GM18502 (cell line): ENCODE measurements at regions not wholly inside any gene's neighbourhood (a gene's known extent, or its start where the extent isn't known, plus 50 kb on each side); places are given as distances from the start of the nearest gene placed in this dataset.
"Not testable (repeated sequence)": the region's sequence is repeated elsewhere in the genome, so short reads cannot be mapped to it uniquely, and the experiment has no call there.

ENCODE experiments used
- ATAC-seq: cut with Tn5 transposase; IDR thresholded peaks from one replicate; pipeline ENCODE4 v1.9.1; 2021; ENCODE audit warnings: mild to moderate bottlenecking; ENCODE audit not compliant: unreplicated experiment, poor library complexity

DNA sequence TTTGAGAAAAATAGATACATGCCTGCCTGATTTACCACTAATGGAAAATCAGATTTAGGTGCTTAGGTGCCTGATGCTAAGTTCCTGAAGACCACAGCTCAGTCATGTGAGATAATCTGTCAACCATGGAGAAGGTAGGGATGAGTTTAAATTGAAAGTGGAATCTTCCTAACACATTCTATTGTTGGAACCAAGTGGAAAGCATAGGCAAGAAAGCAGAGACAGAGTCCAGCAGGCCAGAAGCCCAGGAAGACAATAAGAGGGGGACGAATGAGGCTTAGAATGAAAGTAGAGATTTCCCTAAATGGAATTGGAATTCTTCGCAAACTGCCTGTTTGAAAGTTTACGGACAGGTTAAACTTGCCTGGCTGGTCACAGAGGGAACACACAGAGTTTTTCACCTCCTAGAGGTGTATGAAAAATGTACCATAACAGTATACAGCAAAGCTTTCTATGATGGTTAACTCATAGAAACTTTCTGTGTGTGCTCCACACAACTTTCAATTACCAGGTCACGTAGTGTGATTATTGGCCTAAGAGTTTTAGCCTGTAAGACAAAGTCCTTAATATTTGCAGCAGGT, 453.8 kb upstream of the KCNMB2 start:
- no peak for ATAC-seq

DNA sequence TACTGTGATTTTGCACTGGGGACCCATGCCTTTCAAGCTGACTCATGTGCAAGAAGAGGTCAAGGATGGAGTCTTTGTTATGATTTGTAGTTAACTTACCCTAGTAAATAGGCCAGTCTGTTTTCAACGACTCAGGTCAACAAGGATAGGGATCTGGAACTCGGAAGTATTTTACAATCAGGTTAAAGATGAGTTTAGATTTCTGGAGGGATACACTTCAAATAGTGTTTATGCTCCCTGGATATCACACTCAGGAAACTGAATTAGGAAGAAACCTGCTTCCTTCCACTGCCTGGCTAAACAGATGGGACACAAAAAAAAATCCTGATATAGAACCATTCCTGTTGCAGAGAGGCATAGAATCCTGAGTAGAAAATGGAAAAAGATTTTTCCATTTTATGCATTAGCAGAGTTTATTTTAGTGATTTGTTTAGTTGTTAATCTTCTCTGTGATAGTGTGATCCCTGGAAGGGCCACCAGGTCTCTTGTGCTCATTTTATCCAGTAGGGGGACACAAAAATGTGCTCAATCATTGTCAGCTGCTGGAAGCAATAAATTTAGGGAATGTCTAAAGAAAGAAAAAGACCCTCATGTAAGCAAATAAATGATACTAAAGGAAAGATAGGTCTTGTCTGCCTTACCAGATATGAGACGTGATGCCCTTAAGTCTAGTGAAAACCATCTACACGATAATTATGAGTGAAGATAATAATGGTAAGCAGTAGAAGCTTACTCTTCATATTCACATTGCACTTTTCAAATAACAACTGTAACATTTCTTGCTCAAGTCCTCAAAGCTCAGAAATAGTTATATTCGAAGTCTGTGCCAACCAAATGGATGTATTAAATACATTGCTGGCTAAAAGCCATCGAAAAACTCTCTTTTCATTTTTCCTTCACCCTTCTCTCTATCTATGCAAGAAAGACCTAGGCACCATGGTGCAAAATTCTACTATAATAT, 452.1 kb upstream of the KCNMB2 start:
- ATAC-seq: no peak

DNA sequence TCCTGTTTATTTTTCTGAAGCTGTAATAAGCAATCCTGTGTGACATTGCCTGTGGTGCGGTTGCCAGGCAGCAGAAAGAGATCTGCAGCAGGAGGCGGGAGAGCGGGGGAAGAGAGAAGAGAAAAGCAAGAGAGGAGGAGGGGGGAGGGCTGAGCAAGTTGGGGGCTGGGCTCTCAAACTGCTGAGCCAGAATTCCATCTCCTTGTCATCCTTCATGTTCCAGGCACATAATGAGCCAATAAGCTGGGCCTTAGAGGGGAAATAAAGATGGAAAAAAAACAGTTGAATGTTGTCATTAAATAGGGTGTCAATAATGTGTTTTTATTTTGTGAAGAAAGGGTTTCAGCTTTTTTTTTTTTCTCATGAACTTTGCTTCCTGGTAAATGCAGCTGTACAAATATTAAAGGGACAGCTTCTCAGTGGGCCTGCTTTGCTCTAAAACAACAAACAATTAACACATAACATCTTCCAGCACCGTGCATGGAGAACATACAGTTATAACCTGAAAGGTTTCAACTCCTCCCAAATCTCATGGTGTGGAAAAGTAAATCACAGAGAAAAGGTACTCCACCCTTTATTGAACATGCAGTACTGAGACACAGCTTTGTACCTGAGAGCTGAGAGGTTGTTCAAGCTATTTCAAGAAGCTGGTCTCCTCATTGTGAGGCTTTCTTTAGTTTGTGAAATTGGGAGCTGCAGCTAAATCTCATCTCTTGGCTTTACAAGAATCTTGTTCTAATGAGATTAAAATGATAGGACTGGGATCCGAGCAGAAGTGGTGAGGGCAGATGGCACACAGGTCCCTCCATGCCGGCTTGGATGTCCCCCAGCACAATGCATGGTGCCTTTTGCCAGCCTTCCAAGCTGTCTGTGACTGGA, 451.1 kb upstream of the KCNMB2 start:
- ATAC-seq: no peak

DNA sequence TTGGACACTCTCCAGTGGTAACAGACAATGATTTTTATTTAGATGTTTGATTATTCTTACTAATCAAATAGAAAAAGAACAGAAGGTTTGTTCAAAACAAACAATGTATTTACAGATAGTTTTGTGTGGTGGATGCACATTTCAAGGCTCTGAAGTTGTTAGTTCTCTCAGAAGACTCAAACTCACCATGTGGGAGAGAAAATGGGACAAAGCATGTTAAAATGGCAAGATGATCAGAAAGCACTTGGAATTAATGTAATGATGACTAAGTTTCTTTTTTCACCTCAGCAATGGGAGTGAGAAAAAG, 450.5 kb upstream of the KCNMB2 start:
- ATAC-seq: no peak

DNA sequence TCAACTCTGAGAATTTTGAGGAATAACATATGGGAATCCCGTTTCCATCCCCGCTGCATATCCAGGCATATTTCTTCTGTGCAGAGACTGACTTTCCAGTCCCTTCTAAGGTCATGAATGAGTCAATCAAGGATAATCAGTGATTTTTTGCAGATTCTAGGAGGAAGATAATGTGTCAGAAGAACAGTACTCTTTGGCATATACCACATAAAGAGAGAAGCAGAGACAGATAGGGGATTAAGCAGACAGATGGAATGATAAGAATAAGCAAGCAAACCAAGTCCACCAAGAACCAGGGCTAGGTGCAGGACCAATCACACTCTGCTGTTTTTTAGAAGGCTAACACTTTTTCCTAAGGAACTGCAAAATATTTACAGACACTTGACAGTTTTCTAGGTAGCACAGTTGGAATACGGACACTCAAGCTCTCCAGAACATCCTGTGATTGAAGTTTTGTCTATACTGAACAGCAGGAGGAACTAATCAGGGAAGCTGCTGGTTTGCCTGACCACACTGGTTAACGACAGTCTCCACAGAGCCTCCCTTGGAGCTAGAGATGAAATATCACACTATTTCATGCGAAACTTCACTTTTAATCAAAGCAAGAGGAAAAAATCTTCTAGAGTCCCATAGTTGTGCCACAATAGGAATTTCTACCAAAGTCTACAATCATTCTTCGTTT, 450.0 kb upstream of the KCNMB2 start:
- no peak for ATAC-seq

DNA sequence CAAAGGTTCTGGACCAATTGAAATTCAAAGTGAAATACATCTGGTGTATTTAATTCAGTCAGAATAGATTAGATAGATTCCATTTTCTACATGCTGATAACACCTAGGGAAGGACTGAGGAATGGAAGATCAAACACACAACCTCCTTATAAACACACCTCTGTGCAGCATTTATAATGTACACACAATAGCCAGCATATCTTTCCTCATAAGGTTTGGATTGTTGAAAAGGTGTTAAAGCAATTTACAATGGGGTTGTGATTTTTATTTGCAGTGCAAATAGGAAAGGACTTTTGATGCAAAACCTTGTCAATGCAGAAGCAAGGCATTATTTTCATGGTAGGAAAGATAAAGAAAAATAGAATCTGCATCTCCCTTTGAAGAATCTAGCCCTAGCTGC, 448.9 kb upstream of the KCNMB2 start:
- ATAC-seq: no peak

DNA sequence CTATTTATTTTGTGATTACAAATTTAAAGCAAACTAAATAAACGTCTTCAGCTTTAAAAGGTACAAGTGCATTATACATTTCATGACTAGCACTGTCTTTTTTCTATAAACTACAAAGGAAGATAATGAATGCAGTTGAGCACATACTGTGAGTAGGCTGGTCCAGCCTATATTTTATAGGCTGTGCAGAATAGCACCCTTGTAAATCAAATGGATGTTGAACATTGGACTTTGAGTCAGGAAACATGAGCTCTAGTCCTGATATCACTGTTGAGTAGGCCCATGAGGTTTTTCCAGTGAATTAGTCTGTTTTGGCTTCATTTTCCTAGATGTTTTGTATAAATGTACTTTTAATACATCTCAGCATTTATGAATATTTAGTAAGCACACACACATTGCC, 447.3 kb upstream of the KCNMB2 start:
- ATAC-seq: no peak

DNA sequence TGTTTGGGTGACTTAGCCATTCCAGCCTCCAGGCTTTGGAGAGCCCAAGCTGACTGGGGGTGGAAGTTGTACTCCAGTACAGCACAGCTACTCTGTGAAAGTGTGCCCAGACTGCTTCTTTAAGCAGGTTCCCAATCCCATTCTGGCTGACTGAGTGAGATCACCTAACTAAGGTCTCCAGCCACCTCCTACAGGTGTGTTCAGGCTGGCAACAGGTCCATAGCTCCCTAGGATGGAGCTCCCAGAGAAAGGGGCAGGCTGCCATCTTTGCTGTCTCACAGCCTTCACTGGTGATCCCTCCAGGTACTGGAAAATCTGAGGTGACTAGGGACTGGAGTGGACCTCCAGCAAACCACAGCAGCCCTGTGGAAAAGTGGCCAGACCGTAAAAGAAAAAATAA, 445.3 kb upstream of the KCNMB2 start:
- no peak for ATAC-seq

DNA sequence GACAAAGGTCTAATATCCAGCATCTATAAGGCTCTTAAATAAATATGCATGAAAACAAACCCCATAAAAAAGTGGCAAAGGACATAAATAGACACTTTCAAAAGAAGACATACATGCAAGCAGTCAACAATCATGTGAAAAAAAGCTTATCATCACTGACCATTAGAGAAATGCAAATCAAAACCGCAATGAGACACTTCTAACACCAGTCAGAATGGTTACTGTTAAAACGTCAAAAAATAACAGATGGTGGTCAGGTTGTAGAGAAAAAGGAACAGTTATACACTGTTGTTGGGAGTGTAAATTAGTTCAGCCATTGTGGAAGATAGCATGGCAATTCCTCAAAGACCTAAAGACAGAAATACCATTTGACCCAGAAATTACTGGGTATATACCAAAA, 440.7 kb upstream of the KCNMB2 start:
- no peak for ATAC-seq

DNA sequence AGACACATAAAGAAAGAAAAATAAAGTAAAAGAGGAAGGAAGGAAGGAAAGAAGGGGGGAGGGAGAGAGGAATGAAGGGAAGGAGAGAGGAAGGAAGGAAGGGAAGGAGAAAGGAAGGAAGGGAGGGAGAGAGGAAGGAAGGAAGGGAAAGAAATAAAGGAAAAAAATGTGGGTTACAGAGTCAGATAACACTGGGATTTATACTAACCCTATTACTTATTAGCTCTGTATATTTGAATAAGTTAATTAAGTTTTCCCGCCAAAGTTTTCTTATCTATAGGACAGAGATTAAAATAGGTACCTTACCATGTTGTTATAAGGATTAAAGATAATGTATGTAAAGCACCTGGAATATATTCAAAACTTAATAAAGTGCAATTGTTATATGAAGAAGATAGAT, 439.3 kb upstream of the KCNMB2 start:
- ATAC-seq: no peak

DNA sequence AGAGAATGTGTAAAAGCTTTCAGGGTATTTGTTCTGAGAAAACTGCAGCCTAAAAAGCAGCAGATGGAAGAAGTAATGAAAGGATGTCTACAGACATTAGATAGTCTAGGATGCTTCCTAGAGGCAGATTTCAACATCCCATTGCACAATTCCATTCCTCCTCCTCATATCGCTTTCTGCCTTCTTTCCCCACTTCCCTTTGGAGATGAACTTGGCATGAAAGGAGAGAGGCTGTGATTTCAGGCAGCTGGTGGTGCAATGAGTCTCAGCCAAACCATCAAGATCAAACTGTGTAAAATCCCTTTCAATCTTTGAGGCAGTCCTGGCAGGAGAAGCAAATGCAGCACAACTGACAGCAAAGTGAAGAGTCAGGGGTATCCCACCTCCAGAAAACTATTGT, 438.7 kb upstream of the KCNMB2 start:
- ATAC-seq: no peak

DNA sequence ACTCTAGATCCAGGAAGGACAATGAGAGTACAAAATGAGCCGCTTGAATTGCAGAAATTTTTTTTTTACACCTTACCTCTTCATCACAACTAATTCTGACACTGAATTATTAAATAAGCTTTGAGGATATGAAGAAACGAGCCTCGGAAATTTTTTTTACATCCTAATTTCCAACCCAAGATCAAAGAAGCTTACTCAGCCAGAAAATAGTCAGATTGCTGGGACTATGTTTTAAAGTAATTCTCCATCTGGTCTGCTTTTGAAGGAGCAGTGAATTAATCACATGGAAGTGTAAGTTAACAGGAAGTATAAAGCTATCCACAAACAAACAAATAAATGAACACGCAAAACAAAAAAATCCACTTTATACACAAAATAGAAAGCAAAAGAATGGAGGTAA, 437.0 kb upstream of the KCNMB2 start:
- no peak for ATAC-seq

DNA sequence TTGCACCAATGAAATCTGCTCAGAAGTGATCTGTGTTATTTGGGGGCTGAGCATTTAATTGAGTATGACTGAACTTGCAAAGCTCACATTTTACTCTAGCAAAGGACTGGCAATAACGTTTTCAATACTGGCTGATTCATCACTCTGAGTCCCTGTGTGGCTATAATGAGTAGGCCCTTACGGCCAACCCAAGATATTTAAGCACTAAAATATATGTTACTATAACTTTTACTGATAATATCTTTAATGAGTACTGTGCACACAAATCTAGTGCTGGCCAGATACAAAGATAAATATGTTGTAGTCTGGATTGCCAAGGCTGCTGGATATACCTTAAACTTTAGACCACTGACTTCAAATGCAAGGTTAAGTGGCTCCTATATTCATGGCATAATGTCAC, 436.4 kb upstream of the KCNMB2 start:
- ATAC-seq: no peak

DNA sequence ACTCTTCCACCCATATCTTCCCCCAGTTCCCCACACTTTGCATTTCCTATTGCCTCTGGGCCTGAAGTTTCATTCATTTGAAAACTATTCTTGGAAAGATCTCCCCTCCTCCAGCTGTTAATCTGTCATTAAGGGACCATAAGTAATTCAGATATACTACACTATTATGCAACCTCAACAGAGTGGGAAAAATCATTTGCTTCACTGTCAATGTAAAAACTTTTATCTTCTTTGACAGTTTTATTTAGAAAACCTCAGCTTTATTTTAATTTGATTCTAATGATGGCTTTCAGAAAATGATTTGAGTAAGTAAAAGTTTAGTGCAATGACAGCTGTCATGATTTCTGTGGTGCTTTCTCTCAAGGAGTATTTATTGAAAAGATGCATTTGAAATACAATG, 435.3 kb upstream of the KCNMB2 start:
- no peak for ATAC-seq

DNA sequence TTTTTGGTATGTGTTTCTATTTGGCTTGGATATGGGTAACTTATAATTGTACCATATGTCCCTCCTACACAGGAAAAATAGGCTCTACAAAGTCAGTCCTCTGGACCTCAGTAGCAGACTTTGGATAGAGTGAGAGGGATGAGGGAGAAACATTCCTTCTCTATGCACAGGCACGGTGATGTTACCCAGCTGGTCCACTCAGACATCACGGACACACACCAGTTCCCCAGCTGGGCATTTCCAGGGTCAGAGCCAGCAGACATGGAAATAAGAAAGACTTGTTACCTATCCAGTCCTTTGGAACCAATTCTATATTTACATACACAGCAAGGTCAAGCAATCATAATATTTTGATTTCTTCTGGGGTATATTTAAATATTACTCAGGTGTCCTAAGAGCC, 433.1 kb upstream of the KCNMB2 start:
- ATAC-seq: no peak

DNA sequence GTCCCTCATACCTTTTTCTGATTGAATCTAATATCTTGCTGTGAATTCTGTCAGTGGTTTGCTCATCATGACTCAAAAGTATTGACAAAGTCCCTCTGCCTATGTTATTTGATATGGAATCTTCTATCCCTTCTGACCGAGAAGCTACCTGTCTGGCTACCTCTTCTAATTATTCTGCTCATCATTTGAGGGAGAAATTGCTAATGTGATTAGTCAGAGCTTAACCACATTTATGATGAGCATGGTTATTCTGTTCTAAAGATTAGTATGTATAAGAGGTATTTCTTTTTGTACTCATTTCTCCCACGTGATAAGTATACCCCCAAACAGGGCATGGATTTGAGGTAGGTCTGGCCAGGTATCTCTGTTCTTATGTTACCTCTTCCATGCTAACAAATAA, 428.4 kb upstream of the KCNMB2 start:
- no peak for ATAC-seq

DNA sequence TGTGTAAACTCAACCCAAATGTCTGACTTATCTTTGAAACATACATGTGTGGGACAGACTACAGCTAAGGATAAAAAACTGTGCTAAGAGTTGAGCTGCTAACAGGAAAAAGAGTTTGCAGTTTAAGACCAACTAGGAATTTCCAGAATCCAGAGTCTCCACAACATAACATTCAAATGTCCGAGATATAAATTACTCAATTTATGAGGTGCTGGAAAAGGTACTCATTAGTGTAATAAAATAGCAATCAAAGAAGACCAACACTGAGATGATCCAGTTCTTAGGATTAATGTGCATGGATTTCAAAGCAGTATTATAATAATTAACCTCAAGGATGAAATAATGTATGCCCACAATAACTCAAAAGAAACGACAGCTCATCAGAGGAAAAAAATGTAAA, 426.5 kb upstream of the KCNMB2 start:
- ATAC-seq: no peak

DNA sequence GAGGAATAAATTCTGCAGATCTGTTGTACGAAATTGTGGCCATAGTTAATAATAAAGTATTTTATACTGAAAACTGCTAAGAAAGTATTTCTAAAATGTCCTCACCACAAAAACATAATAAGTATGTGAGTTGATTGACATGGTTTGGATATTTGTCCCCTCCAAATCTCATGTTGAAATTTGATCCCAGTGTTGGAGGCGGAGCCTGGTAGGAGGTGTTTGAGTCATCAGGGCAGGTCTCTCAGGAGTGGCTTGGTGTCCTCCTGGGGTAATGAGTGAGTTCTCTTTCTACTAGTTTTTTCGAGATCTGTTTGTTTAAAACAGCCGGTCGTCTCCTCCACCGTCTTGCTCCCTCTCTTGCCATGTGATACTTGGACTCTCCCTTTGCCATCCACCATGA, 424.1 kb upstream of the KCNMB2 start:
- ATAC-seq: no peak

DNA sequence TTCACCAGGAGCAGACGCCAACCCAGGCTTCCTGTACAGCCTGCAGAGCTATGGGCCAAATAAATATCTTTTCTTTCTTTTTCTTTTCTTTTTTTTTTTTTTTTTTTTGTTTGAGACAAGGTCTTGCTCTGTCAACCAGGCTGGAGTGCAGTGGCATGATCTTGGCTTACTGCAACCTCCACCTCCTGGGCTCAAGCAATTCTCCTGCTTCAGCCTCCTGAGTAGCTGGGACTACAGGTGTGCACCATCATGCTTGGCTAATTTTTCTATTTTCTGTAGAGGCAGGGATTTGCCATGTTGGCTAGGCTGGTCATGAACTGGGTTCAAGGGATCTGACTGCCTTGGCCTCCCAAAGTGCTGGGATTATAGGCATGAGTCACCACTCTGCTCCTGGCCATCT, 423.7 kb upstream of the KCNMB2 start:
- not testable (repeated sequence) for ATAC-seq

DNA sequence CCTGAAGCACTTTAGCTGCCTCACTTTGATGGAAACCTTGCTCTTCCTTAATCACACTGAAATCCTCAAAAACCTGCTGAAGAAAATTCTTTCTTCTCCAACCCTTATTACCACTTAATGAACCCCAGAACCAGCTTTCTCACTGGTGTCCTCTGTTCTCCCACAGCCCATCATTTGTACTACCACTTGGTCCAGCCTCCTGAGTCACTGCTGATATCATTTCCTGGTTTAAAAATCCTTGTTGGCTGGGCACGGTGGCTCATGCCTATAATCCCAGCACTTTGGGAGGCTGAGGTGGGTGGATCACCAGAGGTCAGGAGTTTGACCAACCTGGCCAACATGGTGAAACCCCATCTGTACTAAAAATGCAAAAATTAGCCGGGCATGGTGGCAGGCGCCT, 418.6 kb upstream of the KCNMB2 start:
- ATAC-seq: no peak
